ENCODE measurements at regions not wholly inside any gene's neighbourhood (a gene's known extent, or its start where the extent isn't known, plus 50 kb on each side); places are given as distances from the start of the nearest gene placed in this dataset.
A peak's percentile ranks its signal among the peaks of the same experiment; 100 is the strongest.

DNA sequence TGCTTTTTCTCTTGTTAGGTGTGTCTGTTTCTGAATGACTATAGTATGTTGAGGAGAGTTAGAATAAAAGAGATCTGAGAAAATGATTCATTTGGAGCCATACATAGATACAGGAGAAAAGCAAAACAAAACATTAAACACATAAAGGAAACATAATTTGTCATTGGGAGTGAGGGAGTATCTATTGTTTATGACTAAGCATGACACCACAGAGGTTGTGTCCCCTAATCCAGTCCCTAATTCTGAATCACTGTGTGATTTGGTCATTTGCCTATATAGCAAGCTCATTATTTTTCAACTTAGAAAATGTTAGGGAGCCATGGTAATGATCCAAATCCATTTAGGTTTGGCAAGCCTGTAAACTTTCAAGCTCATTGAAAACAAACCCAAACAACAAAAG, 132.3 kb upstream of the BMPER start:
- TF ChIP-seq, protein P1, sequence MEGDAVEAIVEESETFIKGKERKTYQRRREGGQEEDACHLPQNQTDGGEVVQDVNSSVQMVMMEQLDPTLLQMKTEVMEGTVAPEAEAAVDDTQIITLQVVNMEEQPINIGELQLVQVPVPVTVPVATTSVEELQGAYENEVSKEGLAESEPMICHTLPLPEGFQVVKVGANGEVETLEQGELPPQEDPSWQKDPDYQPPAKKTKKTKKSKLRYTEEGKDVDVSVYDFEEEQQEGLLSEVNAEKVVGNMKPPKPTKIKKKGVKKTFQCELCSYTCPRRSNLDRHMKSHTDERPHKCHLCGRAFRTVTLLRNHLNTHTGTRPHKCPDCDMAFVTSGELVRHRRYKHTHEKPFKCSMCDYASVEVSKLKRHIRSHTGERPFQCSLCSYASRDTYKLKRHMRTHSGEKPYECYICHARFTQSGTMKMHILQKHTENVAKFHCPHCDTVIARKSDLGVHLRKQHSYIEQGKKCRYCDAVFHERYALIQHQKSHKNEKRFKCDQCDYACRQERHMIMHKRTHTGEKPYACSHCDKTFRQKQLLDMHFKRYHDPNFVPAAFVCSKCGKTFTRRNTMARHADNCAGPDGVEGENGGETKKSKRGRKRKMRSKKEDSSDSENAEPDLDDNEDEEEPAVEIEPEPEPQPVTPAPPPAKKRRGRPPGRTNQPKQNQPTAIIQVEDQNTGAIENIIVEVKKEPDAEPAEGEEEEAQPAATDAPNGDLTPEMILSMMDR (IDR thresholded peaks at IDR 0.05; ENCODE audit: low read depth, low read length) = no peak
- in situ Hi-C loops (cut with HindIII; ENCODE audit: low sequenced_read_pairs) = no loop called here
- H3K4me3 ChIP-seq (ENCODE audit: low read depth, low read length) = no peak overlapping the region
- peak; percentile 59 for DNase-seq (ENCODE audit: low read depth, low spot score)

GRCh38 chr7:33774762-33775523, 130.4 kb upstream of the BMPER start:
- DNase-seq (ENCODE audit: low read depth, low spot score) = peak; percentile 85
- TF ChIP-seq, protein P1 (IDR thresholded peaks at IDR 0.05; ENCODE audit: low read depth, low read length) = no peak
- no peak overlapping the region for H3K4me3 ChIP-seq (ENCODE audit: low read depth, low read length)
- in situ Hi-C loops (cut with HindIII; ENCODE audit: low sequenced_read_pairs) = no loop called here

DNA sequence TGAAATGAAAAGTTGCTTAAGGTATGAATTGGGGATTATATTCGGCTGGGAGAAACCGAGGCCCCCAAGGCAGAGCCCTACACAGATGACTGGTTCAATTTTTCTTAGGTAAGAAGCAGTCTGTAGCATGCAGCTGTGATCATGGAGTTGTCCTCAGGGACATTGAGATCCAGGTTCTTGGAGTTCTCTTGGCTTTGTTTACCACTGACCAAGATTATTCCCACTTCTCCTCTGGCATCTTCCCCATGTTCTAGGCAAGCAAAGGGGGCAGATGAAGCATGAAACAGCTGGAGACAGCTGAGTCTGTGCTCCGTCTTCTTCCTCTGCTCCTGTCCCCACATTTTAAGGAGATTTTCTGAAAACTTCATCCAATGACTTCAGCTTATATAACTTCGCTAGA, 129.5 kb upstream of the BMPER start:
- no peak for DNase-seq (ENCODE audit: low read depth, low spot score)
- TF ChIP-seq, protein P1 (IDR thresholded peaks at IDR 0.05; ENCODE audit: low read depth, low read length) = no peak
- in situ Hi-C loops (cut with HindIII; ENCODE audit: low sequenced_read_pairs) = no loop called here
- H3K4me3 ChIP-seq (ENCODE audit: low read depth, low read length) = no peak overlapping the region

DNA sequence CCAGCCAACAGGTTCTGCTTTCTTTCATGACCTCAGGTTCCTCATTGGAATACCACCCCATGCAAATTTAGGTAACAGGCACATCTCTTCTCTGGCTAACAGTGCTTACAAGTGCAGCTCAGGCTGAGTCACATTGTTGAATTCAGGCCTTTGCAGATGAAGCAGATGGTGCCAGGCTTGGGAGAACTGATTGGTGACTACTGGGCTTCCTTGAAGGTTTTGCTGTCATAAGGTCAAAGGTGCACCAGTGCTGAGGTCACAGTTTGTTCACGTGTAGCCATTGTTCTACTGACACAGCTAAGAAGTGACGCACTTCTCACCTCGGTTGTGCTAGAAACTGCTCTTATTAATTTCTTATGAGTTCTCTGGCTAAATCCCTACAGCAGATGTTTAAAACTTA, 128.6 kb upstream of the BMPER start:
- in situ Hi-C loops (cut with HindIII; ENCODE audit: low sequenced_read_pairs) = no loop called here
- TF ChIP-seq, protein P1 (IDR thresholded peaks at IDR 0.05; ENCODE audit: low read depth, low read length) = no peak
- no peak overlapping the region for H3K4me3 ChIP-seq (ENCODE audit: low read depth, low read length)
- no peak for DNase-seq (ENCODE audit: low read depth, low spot score)

- in situ Hi-C loops (cut with HindIII; ENCODE audit: low sequenced_read_pairs) = no loop called here
- DNase-seq (ENCODE audit: low read depth, low spot score) = no peak
These were observed 127.1 kb upstream of the BMPER start for GRCh38 chr7:33778195-33778594.

GRCh38 chr7:33779216-33779615, 126.1 kb upstream of the BMPER start:
- DNase-seq (ENCODE audit: low read depth, low spot score) = no peak
- in situ Hi-C loops (cut with HindIII; ENCODE audit: low sequenced_read_pairs) = no loop called here
- no peak overlapping the region for H3K4me3 ChIP-seq (ENCODE audit: low read depth, low read length)
- TF ChIP-seq, protein P1 (IDR thresholded peaks at IDR 0.05; ENCODE audit: low read depth, low read length) = no peak

More at GRCh38 chr7:33778195-33778594, 127.1 kb upstream of the BMPER start:
- TF ChIP-seq, protein P1 (IDR thresholded peaks at IDR 0.05; ENCODE audit: low read depth, low read length) = no peak
- no peak overlapping the region for H3K4me3 ChIP-seq (ENCODE audit: low read depth, low read length)

All from astrocyte of the spinal cord (primary cell).